CD4-positive, alpha-beta memory T cell (primary cell): ENCODE measurements at regions not wholly inside any gene's neighbourhood (a gene's known extent, or its start where the extent isn't known, plus 50 kb on each side); places are given as distances from the start of the nearest gene placed in this dataset.
"Not testable (repeated sequence)": the region's sequence is repeated elsewhere in the genome, so short reads cannot be mapped to it uniquely, and the experiment has no call there.

Experiments
- CTCF ChIA-PET: fragments of 350-600 bp; sonication (Branson Sonifier 250); formaldehyde crosslinking; loops from one replicate; lab custom pipeline; 2021; ENCODE audit warnings: inconsistent platforms; ENCODE audit not compliant: partially characterized antibody; lab: Charles Lee
- POLR2A ChIA-PET: fragments of 350-600 bp; sonication (Branson Sonifier 250); formaldehyde crosslinking; loops from one replicate; lab custom pipeline; 2021; ENCODE audit not compliant: partially characterized antibody; lab: Charles Lee
- DNase-seq, 5 donors: peaks; one replicate each; pipeline versions ENCODE4 v3.0.0 to v3.0.0-alpha.2; 2020 to 2022; ENCODE audit warnings: mixed read lengths in 1 of 5
- H3K27ac ChIP-seq: one replicate; pipeline ENCODE4 v1.7.0; 2013; ENCODE audit warnings: low read depth, low read length
- H3K27me3 ChIP-seq: 2 replicates; pipeline ENCODE4 v1.7.0; 2013; ENCODE audit warnings: mild to moderate bottlenecking, low read length, moderate library complexity; ENCODE audit not compliant: insufficient read depth
- H3K36me3 ChIP-seq: 2 replicates; pipeline ENCODE4 v1.7.0; 2013; ENCODE audit warnings: mild to moderate bottlenecking, low read length, moderate library complexity; ENCODE audit not compliant: insufficient read depth
- H3K4me1 ChIP-seq: 2 replicates; pipeline ENCODE4 v1.7.0; 2013; ENCODE audit warnings: mild to moderate bottlenecking, low read length, moderate library complexity; ENCODE audit not compliant: insufficient read depth
- H3K4me3 ChIP-seq, 2 donors: one replicate each; pipeline ENCODE4 v1.7.0; 2013; ENCODE audit warnings: low read length in 2 of 2, mild to moderate bottlenecking in 1 of 2
- H3K9me3 ChIP-seq, 2 donors: one replicate each; pipeline ENCODE4 v1.7.0; 2013; ENCODE audit warnings: low read length in 2 of 2, control low read depth in 1 of 2; ENCODE audit not compliant: control insufficient read depth in 1 of 2
- H3K27ac Mint-ChIP-seq, 7 donors: one replicate each; pipeline ENCODE4 v1.8.0; 2020 to 2021; ENCODE audit warnings: mixed read lengths in 7 of 7, mild to moderate bottlenecking in 6 of 7, inconsistent platforms in 3 of 7, moderate library complexity in 3 of 7
- H3K27me3 Mint-ChIP-seq, 2 donors: one replicate each; pipeline ENCODE4 v1.8.0; 2020 to 2021; ENCODE audit warnings: mixed read lengths in 2 of 2
- H3K36me3 Mint-ChIP-seq, 2 donors: one replicate each; pipeline ENCODE4 v1.8.0; 2020 to 2021; ENCODE audit warnings: mixed read lengths in 2 of 2, inconsistent platforms in 1 of 2, mild to moderate bottlenecking in 1 of 2
- H3K4me1 Mint-ChIP-seq, 4 donors: one replicate each; pipeline ENCODE4 v1.8.0; 2020 to 2021; ENCODE audit warnings: mixed read lengths in 4 of 4, mild to moderate bottlenecking in 1 of 4
- H3K4me3 Mint-ChIP-seq, 8 donors: one replicate each; pipeline ENCODE4 v1.8.0; 2020 to 2021; ENCODE audit warnings: mixed read lengths in 8 of 8, mild to moderate bottlenecking in 7 of 8, moderate library complexity in 6 of 8, inconsistent platforms in 3 of 8
- H3K9me3 Mint-ChIP-seq, 8 donors: one replicate each; pipeline ENCODE4 v1.8.0; 2020 to 2021; ENCODE audit warnings: mixed read lengths in 8 of 8, mild to moderate bottlenecking in 5 of 8, inconsistent platforms in 3 of 8, moderate library complexity in 1 of 8
- intact Hi-C: fragments of 100-400 bp; cut with micrococcal nuclease; formaldehyde crosslinking; loops from one replicate; pipeline ENCODE4 v1.15.1; 2023

- CTCF ChIA-PET, H3K36me3 ChIP-seq, H3K4me3 Mint-ChIP-seq, H3K27ac ChIP-seq, H3K27me3 ChIP-seq, POLR2A ChIA-PET, H3K27me3 Mint-ChIP-seq, H3K36me3 Mint-ChIP-seq, H3K4me1 Mint-ChIP-seq, H3K4me1 ChIP-seq, intact Hi-C loops, H3K4me3 ChIP-seq, H3K9me3 ChIP-seq, DNase-seq: not testable (repeated sequence)
- peak overlapping the region in 1 of 7 donors; percentile 47 for H3K27ac Mint-ChIP-seq
- peaks cover 0 to 22% (median 2%) of the 10 kb centered on the region in 8 donors for H3K9me3 Mint-ChIP-seq
Observed at GRCh38 chr9:80659751-80660150, 1029.6 kb downstream of the TLE1 start.

- Histone ChIP-seq H3K4me1 (no peaks in the 10 kb centered on the region), H3K4me3 (no peak overlapping the region), H3K9me3 (peaks cover 0 to 4% of the 10 kb centered on the region in 2 donors), H3K27ac (no peak overlapping the region), H3K36me3 (no peaks in the 10 kb centered on the region), H3K27me3 (no peaks in the 10 kb centered on the region)
- POLR2A ChIA-PET = no interaction called here
- Mint-ChIP-seq H3K4me3 (no peak overlapping the region), H3K27ac (no peak overlapping the region), H3K4me1 (no peaks in the 10 kb centered on the region), H3K27me3 (no peaks in the 10 kb centered on the region), H3K36me3 (no peaks in the 10 kb centered on the region), H3K9me3 (peaks cover 0 to 16% (median 5%) of the 10 kb centered on the region in 8 donors)
- intact Hi-C loops = no loop called here
- DNase-seq = no peak
- CTCF ChIA-PET = no interaction called here
Observed at GRCh38 chr9:80651044-80651443, 1038.3 kb downstream of the TLE1 start.

GRCh38 chr9:80649496-80649895, 1039.9 kb downstream of the TLE1 start:
- H3K27ac ChIP-seq = no peak overlapping the region
- H3K9me3 ChIP-seq = peaks cover 0 to 4% of the 10 kb centered on the region in 2 donors
- H3K4me3 ChIP-seq = no peak overlapping the region
- no peaks in the 10 kb centered on the region for H3K27me3 ChIP-seq
- no peaks in the 10 kb centered on the region for H3K4me1 ChIP-seq
- H3K4me3 Mint-ChIP-seq = no peak overlapping the region
- ChIA-PET CTCF (no interaction called here), POLR2A (no interaction called here)
- H3K27me3 Mint-ChIP-seq = no peaks in the 10 kb centered on the region
- intact Hi-C loops = no loop called here
- no peaks in the 10 kb centered on the region for H3K4me1 Mint-ChIP-seq
- no peak overlapping the region for H3K27ac Mint-ChIP-seq
- no peaks in the 10 kb centered on the region for H3K36me3 Mint-ChIP-seq
- H3K9me3 Mint-ChIP-seq = peaks cover 0 to 10% (median 5%) of the 10 kb centered on the region in 8 donors
- no peaks in the 10 kb centered on the region for H3K36me3 ChIP-seq
- DNase-seq = no peak

- Histone ChIP-seq H3K27me3 (no peaks in the 10 kb centered on the region), H3K27ac (no peak overlapping the region), H3K9me3 (peaks cover 0 to 4% of the 10 kb centered on the region in 2 donors), H3K4me3 (no peak overlapping the region), H3K36me3 (no peaks in the 10 kb centered on the region), H3K4me1 (no peaks in the 10 kb centered on the region)
- no peak for DNase-seq
- H3K27ac Mint-ChIP-seq = no peak overlapping the region
- intact Hi-C loops = no loop called here
- H3K36me3 Mint-ChIP-seq = no peaks in the 10 kb centered on the region
- POLR2A ChIA-PET = no interaction called here
- no peaks in the 10 kb centered on the region for H3K27me3 Mint-ChIP-seq
- H3K9me3 Mint-ChIP-seq = peaks cover 0 to 10% (median 5%) of the 10 kb centered on the region in 8 donors
- CTCF ChIA-PET = no interaction called here
- H3K4me1 Mint-ChIP-seq = no peaks in the 10 kb centered on the region
- no peak overlapping the region for H3K4me3 Mint-ChIP-seq
Observed at GRCh38 chr9:80649001-80649420, 1040.3 kb downstream of the TLE1 start.

GRCh38 chr9:80648336-80648735, 1041.0 kb downstream of the TLE1 start:
- CTCF ChIA-PET = no interaction called here
- intact Hi-C loops = no loop called here
- POLR2A ChIA-PET = no interaction called here
- H3K4me3 ChIP-seq = no peak overlapping the region
- no peaks in the 10 kb centered on the region for H3K27me3 ChIP-seq
- no peaks in the 10 kb centered on the region for H3K36me3 ChIP-seq
- no peak overlapping the region for H3K4me3 Mint-ChIP-seq
- H3K4me1 ChIP-seq = no peaks in the 10 kb centered on the region
- H3K27me3 Mint-ChIP-seq = no peaks in the 10 kb centered on the region
- H3K4me1 Mint-ChIP-seq = no peaks in the 10 kb centered on the region
- H3K36me3 Mint-ChIP-seq = no peaks in the 10 kb centered on the region
- no peak overlapping the region for H3K27ac ChIP-seq
- no peak overlapping the region for H3K27ac Mint-ChIP-seq
- peaks cover 0 to 4% of the 10 kb centered on the region in 2 donors for H3K9me3 ChIP-seq
- H3K9me3 Mint-ChIP-seq = peaks cover 0 to 10% (median 4%) of the 10 kb centered on the region in 8 donors
- no peak for DNase-seq

- H3K27me3 ChIP-seq = no peaks in the 10 kb centered on the region
- intact Hi-C loops = no loop called here
- POLR2A ChIA-PET = no interaction called here
- H3K27me3 Mint-ChIP-seq = no peaks in the 10 kb centered on the region
- no peaks in the 10 kb centered on the region for H3K36me3 ChIP-seq
- no peaks in the 10 kb centered on the region for H3K4me1 ChIP-seq
- H3K9me3 Mint-ChIP-seq = peaks cover 0 to 10% (median 3%) of the 10 kb centered on the region in 8 donors
- no peak overlapping the region for H3K4me3 Mint-ChIP-seq
- H3K9me3 ChIP-seq = peaks cover 0 to 4% of the 10 kb centered on the region in 2 donors
- CTCF ChIA-PET = no interaction called here
- no peak overlapping the region for H3K27ac ChIP-seq
- no peak overlapping the region for H3K4me3 ChIP-seq
- no peaks in the 10 kb centered on the region for H3K36me3 Mint-ChIP-seq
- H3K27ac Mint-ChIP-seq = no peak overlapping the region
- H3K4me1 Mint-ChIP-seq = no peaks in the 10 kb centered on the region
- no peak for DNase-seq
Observed at GRCh38 chr9:80646211-80646610, 1043.1 kb downstream of the TLE1 start.

GRCh38 chr9:80644044-80644443, 1045.3 kb downstream of the TLE1 start:
- Histone ChIP-seq H3K4me1 (no peaks in the 10 kb centered on the region), H3K27ac (no peak overlapping the region), H3K36me3 (no peaks in the 10 kb centered on the region), H3K27me3 (no peaks in the 10 kb centered on the region), H3K4me3 (no peak overlapping the region), H3K9me3 (peaks cover 0 to 2% of the 10 kb centered on the region in 2 donors)
- POLR2A ChIA-PET = no interaction called here
- intact Hi-C loops = no loop called here
- Mint-ChIP-seq H3K27me3 (no peaks in the 10 kb centered on the region), H3K9me3 (peaks cover 0 to 7% (median 2%) of the 10 kb centered on the region in 8 donors), H3K27ac (no peak overlapping the region), H3K4me1 (no peaks in the 10 kb centered on the region), H3K36me3 (no peaks in the 10 kb centered on the region), H3K4me3 (no peak overlapping the region)
- DNase-seq = no peak
- CTCF ChIA-PET = no interaction called here

GRCh38 chr9:80635065-80635464, 1054.3 kb downstream of the TLE1 start:
- Mint-ChIP-seq H3K4me1 (no peaks in the 10 kb centered on the region), H3K27me3 (no peaks in the 10 kb centered on the region), H3K27ac (no peak overlapping the region), H3K4me3 (no peak overlapping the region), H3K9me3 (peaks cover under 1 to 24% (median 11%) of the 10 kb centered on the region in 8 donors), H3K36me3 (no peaks in the 10 kb centered on the region)
- Histone ChIP-seq H3K27ac (no peak overlapping the region), H3K4me3 (no peak overlapping the region), H3K9me3 (no peaks in the 10 kb centered on the region), H3K27me3 (no peaks in the 10 kb centered on the region), H3K36me3 (no peaks in the 10 kb centered on the region), H3K4me1 (no peaks in the 10 kb centered on the region)
- no peak for DNase-seq
- ChIA-PET CTCF (no interaction called here), POLR2A (no interaction called here)
- intact Hi-C loops = no loop called here
